IMR-90 (cell line): ENCODE measurements at regions not wholly inside any gene's neighbourhood (a gene's known extent, or its start where the extent isn't known, plus 50 kb on each side); places are given as distances from the start of the nearest gene placed in this dataset.
"Not testable (repeated sequence)": the region's sequence is repeated elsewhere in the genome, so short reads cannot be mapped to it uniquely, and the experiment has no call there.

Experiments
- CTCF ChIP-seq: conservative IDR thresholded peaks from 2 replicates; pipeline ENCODE4 v1.5.1; 2012; ENCODE audit warnings: mild to moderate bottlenecking, low read depth, low read length, improper control_type of control experiment
- MXI1 ChIP-seq: IDR thresholded peaks from 2 replicates; pipeline ENCODE4 v1.6.1; 2012; ENCODE audit warnings: low read depth, mild to moderate bottlenecking, low read length, moderate library complexity, borderline replicate concordance
- POLR2A ChIP-seq: IDR thresholded peaks from 2 replicates; pipeline ENCODE4 v1.6.1; 2012; ENCODE audit warnings: mild to moderate bottlenecking, low read depth, low read length
- RCOR1 ChIP-seq: IDR thresholded peaks from 2 replicates; pipeline ENCODE4 v1.6.1; 2012; ENCODE audit warnings: mild to moderate bottlenecking, low read length, improper control_type of control experiment; ENCODE audit not compliant: insufficient replicate concordance

- not testable (repeated sequence) for TF ChIP-seq CTCF, RCOR1, POLR2A, MXI1
These were observed 205.1 kb downstream of the DCDC2C start for GRCh38 chr2:3908498-3908897.
